ENCODE measurements at regions not wholly inside any gene's neighbourhood (a gene's known extent, or its start where the extent isn't known, plus 50 kb on each side); places are given as distances from the start of the nearest gene placed in this dataset.
"Not testable (repeated sequence)": the region's sequence is repeated elsewhere in the genome, so short reads cannot be mapped to it uniquely, and the experiment has no call there.

DNA sequence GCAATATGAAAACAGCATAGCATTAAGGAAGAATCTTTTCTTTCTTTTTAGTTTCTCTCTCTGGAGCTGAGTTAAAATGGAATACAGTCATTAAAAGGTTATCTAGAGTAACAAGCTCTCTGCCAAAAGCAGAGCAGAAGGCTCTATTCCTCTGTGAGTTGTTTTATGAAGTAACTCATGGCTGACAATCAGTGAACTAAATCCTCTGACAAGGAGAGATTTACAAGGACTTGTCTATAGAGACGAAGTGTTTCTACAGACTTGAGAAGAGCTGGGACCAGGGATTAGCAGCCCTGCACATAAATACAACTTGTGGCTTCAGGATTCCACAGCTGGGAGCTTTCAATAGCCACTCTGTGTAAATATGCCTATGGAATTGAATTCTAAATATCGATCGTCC, 192.5 kb upstream of the RAG2 start:
- DNase-seq (ENCODE audit: low read depth) = no peak

DNA sequence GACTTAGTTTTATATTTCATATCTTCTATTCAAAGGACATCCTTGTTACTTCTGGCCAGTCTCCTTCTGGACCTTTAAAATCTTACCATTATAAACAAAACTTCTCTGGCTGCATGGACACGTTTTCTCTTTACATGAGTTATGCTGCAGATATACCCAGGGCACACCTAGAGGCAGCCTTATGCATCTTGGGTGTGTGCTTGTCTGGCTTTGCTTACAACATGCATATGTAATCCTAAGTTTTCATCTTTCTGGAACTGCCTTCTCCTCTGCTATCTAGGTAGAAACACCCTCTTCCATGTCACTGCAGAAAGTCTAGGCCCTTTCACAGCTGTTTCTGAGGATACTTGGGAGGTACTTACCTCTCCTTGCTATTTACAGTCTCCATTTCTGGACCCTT, 185.8 kb upstream of the RAG2 start:
- no peak for DNase-seq (ENCODE audit: low read depth)

GRCh38 chr11:36779791-36780190, 181.8 kb upstream of the RAG2 start:
- DNase-seq (ENCODE audit: low read depth) = no peak

DNA sequence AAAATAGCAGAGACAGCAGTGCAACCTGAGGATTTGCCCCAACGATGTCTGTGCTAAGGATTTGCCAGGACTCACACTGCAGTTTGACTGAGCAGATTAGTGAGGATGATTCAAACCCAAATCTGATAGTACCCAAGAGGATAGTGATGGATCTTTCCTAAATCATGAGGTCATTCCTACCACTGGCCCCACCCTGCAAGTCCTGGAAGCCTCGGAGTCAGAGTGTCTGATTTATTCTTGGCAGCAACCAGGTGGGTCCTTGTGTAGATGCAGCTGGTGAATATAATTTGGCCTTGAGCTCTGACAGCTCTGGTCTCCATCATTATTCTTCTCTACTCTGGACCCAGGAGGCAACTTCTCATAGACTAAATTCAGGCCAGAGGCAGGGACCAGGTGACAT, 179.3 kb upstream of the RAG2 start:
- DNase-seq (ENCODE audit: low read depth) = no peak

GRCh38 chr11:36775756-36776155, 177.7 kb upstream of the RAG2 start:
- no peak for DNase-seq (ENCODE audit: low read depth)

DNA sequence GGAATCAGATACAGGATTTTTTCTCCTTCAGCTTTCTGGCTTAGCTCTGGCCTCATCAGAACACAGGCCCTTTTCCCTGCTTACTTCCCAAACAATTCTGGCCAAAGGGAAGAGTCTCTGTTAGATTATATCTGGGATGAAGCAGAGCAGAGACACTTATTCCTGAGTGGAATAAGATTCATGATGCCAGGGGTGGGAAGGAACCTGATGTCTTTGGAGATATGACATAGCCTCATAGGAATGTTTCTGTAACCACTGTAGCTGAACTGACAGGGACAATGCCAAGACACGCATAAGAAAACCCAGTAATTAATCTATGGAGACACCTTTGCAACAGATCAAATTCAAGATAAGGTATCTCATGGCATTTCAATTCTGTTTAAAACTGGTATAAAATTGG, 177.1 kb upstream of the RAG2 start:
- no peak for DNase-seq (ENCODE audit: low read depth)

GRCh38 chr11:36774603-36775002, 176.6 kb upstream of the RAG2 start:
- peak; percentile 45 for DNase-seq (ENCODE audit: low read depth)

DNA sequence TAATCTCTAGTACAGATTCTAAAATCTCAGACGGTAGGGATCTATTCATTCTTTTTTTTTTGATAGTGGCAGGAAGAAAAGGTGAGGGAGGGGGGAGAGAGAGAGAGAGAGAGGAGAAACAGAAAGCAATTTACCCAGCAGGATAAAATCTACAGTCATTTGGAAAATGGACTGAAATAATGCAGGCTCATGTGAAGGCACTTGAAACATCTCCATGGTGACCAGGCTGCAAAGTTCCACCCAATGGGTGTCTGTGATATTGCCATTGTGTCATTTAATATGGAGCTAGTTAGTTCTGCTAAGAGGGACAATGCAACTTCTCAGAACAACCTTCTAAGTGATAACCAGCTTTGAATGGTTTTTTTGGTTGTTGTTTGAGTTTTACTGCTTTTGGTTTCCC, 165.2 kb upstream of the RAG2 start:
- DNase-seq (ENCODE audit: low read depth) = no peak

- DNase-seq (ENCODE audit: low read depth) = no peak
Observed at GRCh38 chr11:36757075-36757474, 159.0 kb upstream of the RAG2 start.

DNA sequence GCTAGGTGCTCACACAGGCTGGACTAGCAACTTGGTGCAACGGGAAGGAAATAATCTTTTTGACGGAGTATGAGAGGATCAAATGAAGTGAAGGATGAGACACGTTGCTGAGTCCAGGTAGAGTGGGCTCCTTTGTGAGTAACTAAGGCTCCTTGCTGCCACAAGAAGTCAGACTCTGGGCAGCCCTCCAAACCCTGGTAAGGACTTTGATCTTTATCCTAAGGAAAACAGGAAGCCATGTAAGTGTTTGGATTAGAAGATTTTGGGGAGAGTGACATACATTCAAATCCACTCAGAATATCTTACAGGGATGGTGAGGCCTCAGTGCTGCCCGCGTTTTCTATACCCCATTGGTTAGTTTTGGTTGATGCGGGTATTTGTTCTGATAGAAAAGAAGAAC, 155.9 kb upstream of the RAG2 start:
- DNase-seq (ENCODE audit: low read depth) = no peak

GRCh38 chr11:36751996-36752395, 154.0 kb upstream of the RAG2 start:
- DNase-seq (ENCODE audit: low read depth) = no peak

GRCh38 chr11:36751335-36751781, 153.3 kb upstream of the RAG2 start:
- no peak for DNase-seq (ENCODE audit: low read depth)

DNA sequence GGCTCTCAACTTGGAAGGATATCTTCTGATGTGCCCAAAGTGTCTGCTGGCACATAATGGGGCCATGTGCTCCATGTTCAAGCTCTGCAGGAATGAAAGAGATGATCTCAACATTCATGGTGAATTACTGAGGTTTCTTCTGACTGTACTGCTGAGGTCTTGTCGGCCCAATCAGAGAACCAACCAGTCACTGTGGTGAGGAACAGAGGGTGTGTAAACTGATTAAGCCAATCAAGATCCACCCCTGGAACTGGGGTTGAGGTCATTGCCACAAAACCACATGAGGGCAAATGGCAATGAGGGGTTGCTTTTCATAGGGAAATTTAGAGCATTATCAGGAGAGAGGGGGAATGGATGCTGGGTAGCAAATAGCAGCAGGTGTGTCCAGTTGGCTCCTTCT, 152.3 kb upstream of the RAG2 start:
- no peak for DNase-seq (ENCODE audit: low read depth)

- no peak for DNase-seq (ENCODE audit: low read depth)
Observed at GRCh38 chr11:36748836-36749235, 150.8 kb upstream of the RAG2 start.

DNA sequence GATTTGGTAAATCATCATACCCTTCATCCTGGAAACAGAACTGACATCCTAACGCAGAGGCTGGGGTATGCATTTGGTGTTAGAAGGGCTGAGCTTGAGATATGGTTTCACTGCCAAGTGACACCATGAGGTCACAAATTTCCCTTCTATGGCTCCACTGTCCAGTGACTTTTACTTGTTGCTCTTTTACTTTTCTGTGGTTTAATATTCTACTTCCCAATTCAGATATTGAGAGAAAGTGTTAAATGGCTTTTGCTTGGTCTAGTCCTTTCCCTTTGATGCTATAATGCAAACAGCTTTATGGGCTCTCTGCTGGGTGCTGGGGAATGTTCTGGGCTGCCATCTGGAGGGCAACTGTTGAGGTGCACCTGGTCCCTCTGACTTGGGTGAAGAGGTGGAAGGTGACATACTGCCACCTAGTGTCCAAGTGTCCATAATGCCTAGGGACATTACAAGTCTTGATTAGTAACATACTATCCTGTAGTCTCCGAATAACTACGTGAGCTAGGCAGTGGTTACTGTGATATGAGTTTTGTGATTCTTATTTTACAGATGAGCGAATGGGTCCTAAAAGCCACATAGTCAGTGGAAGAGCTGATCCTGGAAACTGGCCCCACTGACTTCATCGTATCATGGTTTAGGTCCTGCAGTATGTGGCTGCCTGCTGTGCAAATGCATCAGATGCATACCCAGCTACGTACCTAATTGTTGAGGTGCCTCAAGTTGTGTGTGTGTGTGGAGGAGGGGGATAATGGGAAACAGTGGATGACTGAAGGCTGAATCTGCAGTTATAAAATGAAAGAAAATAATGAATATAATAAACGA, 149.1 kb upstream of the RAG2 start:
- peak; percentile 37 for DNase-seq (ENCODE audit: low read depth)

DNA sequence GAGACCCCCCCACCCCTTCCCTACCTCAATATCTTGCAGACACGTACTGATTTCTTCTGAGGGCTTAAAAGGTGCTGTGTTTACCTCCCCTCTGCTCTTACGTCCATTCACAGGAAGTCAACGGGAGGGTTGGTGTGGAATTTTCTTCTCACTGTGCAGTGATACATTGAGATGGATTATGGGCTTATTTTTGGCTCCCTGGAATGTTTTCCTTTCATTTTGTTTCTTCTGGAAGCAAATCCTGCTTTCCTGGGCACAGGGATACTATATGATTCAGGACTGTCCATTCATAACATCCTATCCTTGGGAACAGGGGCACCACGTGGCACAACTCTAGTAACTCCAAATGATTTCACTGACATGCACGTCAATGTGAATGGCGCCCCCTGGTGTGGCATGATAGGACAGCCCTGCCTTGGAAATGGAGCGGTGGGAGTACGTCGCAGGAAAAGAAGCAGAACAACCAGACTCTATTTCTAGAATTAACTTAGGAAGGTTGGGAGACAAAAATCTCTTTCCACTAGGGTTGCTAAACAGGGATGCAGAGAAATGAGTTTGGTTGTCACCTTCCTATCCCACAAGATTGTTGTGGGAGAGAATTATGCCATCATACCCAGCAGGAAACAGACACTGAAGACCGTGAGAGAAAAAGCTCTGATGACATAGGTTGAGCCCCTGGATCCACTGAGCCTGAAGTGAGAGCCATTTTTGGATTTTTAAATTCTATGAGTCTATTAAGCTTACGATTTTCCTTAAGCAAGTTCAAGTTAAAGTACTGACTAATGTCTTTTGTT, 146.5 kb upstream of the RAG2 start:
- DNase-seq (ENCODE audit: low read depth) = no peak

GRCh38 chr11:36743039-36743438, 145.0 kb upstream of the RAG2 start:
- DNase-seq (ENCODE audit: low read depth) = no peak

GRCh38 chr11:36741515-36741914, 143.5 kb upstream of the RAG2 start:
- DNase-seq (ENCODE audit: low read depth) = no peak

GRCh38 chr11:36738292-36738861, 140.3 kb upstream of the RAG2 start:
- no peak for DNase-seq (ENCODE audit: low read depth)

- no peak for DNase-seq (ENCODE audit: low read depth)
Observed at GRCh38 chr11:36736103-36736502, 138.1 kb upstream of the RAG2 start.

DNA sequence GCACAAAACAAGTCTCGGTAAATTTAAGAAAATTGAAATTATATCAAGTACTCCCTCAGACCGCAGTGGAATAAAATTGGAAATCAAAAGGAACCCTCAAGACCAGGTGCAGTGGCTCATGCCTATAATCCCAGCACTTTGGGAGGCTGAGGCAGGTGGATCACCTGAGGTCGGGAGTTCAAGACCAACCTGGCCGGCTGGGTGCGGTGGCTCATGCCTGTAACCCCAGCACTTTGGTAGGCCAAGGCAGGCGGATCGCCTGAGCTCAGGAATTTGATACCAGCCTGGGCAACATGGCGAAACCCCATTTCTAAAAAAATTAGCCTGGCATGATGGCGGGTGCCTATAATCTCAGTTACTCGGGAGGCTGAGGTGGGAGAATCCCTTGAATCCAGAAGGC, 135.7 kb upstream of the RAG2 start:
- DNase-seq (ENCODE audit: low read depth) = not testable (repeated sequence)

DNA sequence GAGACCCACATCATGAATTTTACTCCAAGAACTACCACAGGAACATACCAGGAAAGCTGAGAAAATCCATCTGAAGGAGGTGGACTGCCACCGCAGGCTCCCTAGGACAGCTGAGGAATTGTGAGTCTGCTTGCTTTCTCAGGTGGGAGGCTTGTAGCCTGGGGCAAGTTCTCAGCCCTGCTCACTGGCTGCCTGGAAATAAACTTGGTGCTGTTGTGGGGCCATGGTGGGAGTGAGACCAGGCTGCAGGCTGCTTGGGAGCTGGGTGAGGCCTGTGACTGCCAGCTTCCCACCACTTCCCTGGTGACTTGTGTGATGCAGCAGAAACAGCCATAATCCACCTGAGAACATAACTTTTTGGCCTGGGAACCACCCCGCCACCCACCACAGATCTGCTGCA, 132.7 kb upstream of the RAG2 start:
- no peak for DNase-seq (ENCODE audit: low read depth)

- DNase-seq (ENCODE audit: low read depth) = no peak
Observed at GRCh38 chr11:36729825-36730224, 131.8 kb upstream of the RAG2 start.
